Panc1 (cell line): ENCODE measurements at regions not wholly inside any gene's neighbourhood (a gene's known extent, or its start where the extent isn't known, plus 50 kb on each side); places are given as distances from the start of the nearest gene placed in this dataset.

ENCODE experiments used
- POLR2AphosphoS5 ChIP-seq: IDR thresholded peaks from 2 replicates; pipeline ENCODE4 v1.6.1; 2012; ENCODE audit warnings: mild to moderate bottlenecking, low read depth, low read length, moderate library complexity
- SIN3A ChIP-seq: IDR thresholded peaks from 2 replicates; pipeline ENCODE4 v1.6.1; 2012; ENCODE audit warnings: low read depth, mild to moderate bottlenecking, low read length, moderate library complexity, borderline replicate concordance; ENCODE audit not compliant: insufficient read depth
- TF ChIP-seq, protein P1 (sequence below): fragments of 450-650 bp; IDR thresholded peaks from 2 replicates; pipeline ENCODE4 v1.5.1; 2017; ENCODE audit warnings: mild to moderate bottlenecking
- TF ChIP-seq, protein P2 (sequence below), 2 experiments: IDR thresholded peaks; 2 replicates each; pipeline ENCODE4 v1.6.1; 2011 to 2012; ENCODE audit warnings: low read depth in 2 of 2, control low read depth in 1 of 2, low read length in 1 of 2, mild to moderate bottlenecking in 1 of 2, moderate library complexity in 1 of 2; ENCODE audit not compliant: insufficient read depth in 1 of 2

DNA sequence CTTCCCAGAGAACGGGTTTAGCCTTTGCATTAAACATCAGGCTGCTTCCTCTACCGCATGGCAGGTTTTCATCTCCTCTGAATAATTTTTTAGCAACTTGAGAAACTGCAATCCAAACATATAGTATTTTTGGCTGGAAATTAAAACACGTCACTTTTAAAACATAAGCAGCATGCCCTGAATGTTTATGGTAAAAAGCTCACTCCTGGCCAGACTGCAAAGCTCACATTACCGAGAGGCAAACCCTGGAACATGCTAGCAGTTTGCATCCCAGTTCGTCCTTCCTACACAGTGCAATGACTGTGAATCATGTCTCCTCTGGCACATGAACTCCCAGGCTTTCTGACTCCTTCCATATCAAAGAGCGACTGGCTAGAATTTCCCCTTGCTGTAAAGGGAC, 312.3 kb downstream of the RRAGC start:
- TF ChIP-seq, protein P1, sequence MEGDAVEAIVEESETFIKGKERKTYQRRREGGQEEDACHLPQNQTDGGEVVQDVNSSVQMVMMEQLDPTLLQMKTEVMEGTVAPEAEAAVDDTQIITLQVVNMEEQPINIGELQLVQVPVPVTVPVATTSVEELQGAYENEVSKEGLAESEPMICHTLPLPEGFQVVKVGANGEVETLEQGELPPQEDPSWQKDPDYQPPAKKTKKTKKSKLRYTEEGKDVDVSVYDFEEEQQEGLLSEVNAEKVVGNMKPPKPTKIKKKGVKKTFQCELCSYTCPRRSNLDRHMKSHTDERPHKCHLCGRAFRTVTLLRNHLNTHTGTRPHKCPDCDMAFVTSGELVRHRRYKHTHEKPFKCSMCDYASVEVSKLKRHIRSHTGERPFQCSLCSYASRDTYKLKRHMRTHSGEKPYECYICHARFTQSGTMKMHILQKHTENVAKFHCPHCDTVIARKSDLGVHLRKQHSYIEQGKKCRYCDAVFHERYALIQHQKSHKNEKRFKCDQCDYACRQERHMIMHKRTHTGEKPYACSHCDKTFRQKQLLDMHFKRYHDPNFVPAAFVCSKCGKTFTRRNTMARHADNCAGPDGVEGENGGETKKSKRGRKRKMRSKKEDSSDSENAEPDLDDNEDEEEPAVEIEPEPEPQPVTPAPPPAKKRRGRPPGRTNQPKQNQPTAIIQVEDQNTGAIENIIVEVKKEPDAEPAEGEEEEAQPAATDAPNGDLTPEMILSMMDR, result no peak
- no peak for TF ChIP-seq POLR2AphosphoS5
- TF ChIP-seq, protein P2, sequence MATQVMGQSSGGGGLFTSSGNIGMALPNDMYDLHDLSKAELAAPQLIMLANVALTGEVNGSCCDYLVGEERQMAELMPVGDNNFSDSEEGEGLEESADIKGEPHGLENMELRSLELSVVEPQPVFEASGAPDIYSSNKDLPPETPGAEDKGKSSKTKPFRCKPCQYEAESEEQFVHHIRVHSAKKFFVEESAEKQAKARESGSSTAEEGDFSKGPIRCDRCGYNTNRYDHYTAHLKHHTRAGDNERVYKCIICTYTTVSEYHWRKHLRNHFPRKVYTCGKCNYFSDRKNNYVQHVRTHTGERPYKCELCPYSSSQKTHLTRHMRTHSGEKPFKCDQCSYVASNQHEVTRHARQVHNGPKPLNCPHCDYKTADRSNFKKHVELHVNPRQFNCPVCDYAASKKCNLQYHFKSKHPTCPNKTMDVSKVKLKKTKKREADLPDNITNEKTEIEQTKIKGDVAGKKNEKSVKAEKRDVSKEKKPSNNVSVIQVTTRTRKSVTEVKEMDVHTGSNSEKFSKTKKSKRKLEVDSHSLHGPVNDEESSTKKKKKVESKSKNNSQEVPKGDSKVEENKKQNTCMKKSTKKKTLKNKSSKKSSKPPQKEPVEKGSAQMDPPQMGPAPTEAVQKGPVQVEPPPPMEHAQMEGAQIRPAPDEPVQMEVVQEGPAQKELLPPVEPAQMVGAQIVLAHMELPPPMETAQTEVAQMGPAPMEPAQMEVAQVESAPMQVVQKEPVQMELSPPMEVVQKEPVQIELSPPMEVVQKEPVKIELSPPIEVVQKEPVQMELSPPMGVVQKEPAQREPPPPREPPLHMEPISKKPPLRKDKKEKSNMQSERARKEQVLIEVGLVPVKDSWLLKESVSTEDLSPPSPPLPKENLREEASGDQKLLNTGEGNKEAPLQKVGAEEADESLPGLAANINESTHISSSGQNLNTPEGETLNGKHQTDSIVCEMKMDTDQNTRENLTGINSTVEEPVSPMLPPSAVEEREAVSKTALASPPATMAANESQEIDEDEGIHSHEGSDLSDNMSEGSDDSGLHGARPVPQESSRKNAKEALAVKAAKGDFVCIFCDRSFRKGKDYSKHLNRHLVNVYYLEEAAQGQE (IDR thresholded peaks at IDR 0.05; ENCODE audit: insufficient read depth in 1 of 2, low read depth in 2 of 2, low read length in 1 of 2), result no peak
- no peak for TF ChIP-seq SIN3A
